HepG2 (cell line): ENCODE measurements at regions not wholly inside any gene's neighbourhood (a gene's known extent, or its start where the extent isn't known, plus 50 kb on each side); places are given as distances from the start of the nearest gene placed in this dataset.

Experiments
- ATAC-seq: fragments of 200-7000 bp; cut with Tn5 transposase; 3 replicates; pipeline ENCODE4 v1.9.1; 2020; ENCODE audit warnings: mild to moderate bottlenecking, moderate library complexity
- BruUV-seq: library from RNA; stranded (reverse); fragments of 400-500 nt; replicated peaks from 2 replicates; lab custom pipeline; 2021; lab: Mats Ljungman, UMichigan
- CTCF ChIA-PET: fragments of 300-600 bp; formaldehyde crosslinking; extraction: SDS; loops from one replicate; lab custom pipeline; 2021; ENCODE audit warnings: low total read pairs, inconsistent platforms, low intra/inter-chr PET ratio; lab: Yijun Ruan, JAX
- POLR2A ChIA-PET: fragments of 350-600 bp; sonication (Branson Sonifier 250); formaldehyde crosslinking; loops from one replicate; lab custom pipeline; 2020; ENCODE audit warnings: antibody characterized with exemption, inconsistent platforms; lab: Yijun Ruan, JAX
- DNase-seq: peaks from one replicate; pipeline ENCODE4 v3.0.0-alpha.2; 2015; ENCODE audit warnings: low spot score
- FAIRE-seq: peaks from 3 replicates; lab custom pipeline; 2011; peaks lifted over from hg19 to GRCh38; lab: Jason Lieb, UNC
- H2AFZ ChIP-seq: one replicate; pipeline ENCODE4 v1.6.1; 2011; ENCODE audit warnings: low read length, inconsistent platforms
- H3K27ac ChIP-seq: fragments of 300-600 bp; 3 replicates; pipeline ENCODE4 v1.8.0; 2011; ENCODE audit warnings: mixed run types, mild to moderate bottlenecking, mixed read lengths, low read length, inconsistent platforms; ENCODE audit not compliant: insufficient read depth; ENCODE audit errors: extremely low read length
- H3K27me3 ChIP-seq, 2 experiments: fragments of 200-600 bp in 1 of 2; 2 replicates in 1 of 2; 3 replicates in 1 of 2; pipeline versions ENCODE4 v1.6.0 to v1.8.0; 2011; ENCODE audit warnings: low read length in 2 of 2, mild to moderate bottlenecking in 2 of 2, moderate library complexity in 2 of 2, inconsistent platforms in 1 of 2; ENCODE audit not compliant: insufficient read depth in 2 of 2, control insufficient read depth in 1 of 2
- H3K36me3 ChIP-seq, 2 experiments: fragments of 200-600 bp in 1 of 2; replicated peaks in 1 of 2; 2 replicates in 1 of 2; 3 replicates in 1 of 2; pipeline versions ENCODE4 v1.5.1 to v1.8.0; 2011; ENCODE audit warnings: low read length in 2 of 2, inconsistent platforms in 1 of 2; ENCODE audit not compliant: insufficient read depth in 2 of 2, control insufficient read depth in 1 of 2
- H3K4me1 ChIP-seq: 2 replicates; pipeline ENCODE4 v1.5.1; 2012; ENCODE audit warnings: low read length, inconsistent platforms; ENCODE audit not compliant: insufficient read depth
- H3K4me2 ChIP-seq: 2 replicates; pipeline ENCODE4 v1.6.0; 2011; ENCODE audit warnings: low read depth, low read length, inconsistent platforms
- H3K4me3 ChIP-seq, 3 experiments: fragments of 200-600 bp in 1 of 3; sonication (generic), shearing (Covaris generic) in 1 of 3; replicated peaks in 1 of 3; 2 replicates each; pipeline ENCODE4 v1.5.1; 2011 to 2016; ENCODE audit warnings: low read length in 3 of 3, inconsistent platforms in 2 of 3, low read depth in 2 of 3, mild to moderate bottlenecking in 2 of 3, control low read depth in 1 of 3, mixed read lengths in 1 of 3; ENCODE audit not compliant: insufficient read depth in 1 of 3
- H3K79me2 ChIP-seq: one replicate; pipeline ENCODE4 v1.6.1; 2011; ENCODE audit warnings: low read length, inconsistent platforms; ENCODE audit not compliant: insufficient read depth
- H3K9ac ChIP-seq: 2 replicates; pipeline ENCODE4 v1.6.0; 2011; ENCODE audit warnings: mild to moderate bottlenecking, low read depth, low read length, inconsistent platforms; ENCODE audit not compliant: insufficient read depth
- H3K9me3 ChIP-seq: 2 replicates; pipeline ENCODE4 v1.5.1; 2012; ENCODE audit warnings: mild to moderate bottlenecking, low read length
- H4K20me1 ChIP-seq: 2 replicates; pipeline ENCODE4 v1.6.0; 2011; ENCODE audit warnings: inconsistent platforms, mild to moderate bottlenecking, low read length, moderate library complexity; ENCODE audit not compliant: insufficient read depth
- ARID5B ChIP-seq: IDR thresholded peaks from 2 replicates; pipeline ENCODE4 v1.4.0; 2020; ENCODE audit warnings: mild to moderate bottlenecking, missing genetic modification reagents
- CEBPB ChIP-seq: IDR thresholded peaks from 2 replicates; pipeline ENCODE4 v1.6.1; 2011; ENCODE audit warnings: low read depth, low read length, improper control_type of control experiment, borderline replicate concordance
- CEBPG ChIP-seq: IDR thresholded peaks from 2 replicates; pipeline ENCODE4 v1.6.1; 2016
- KDM1A ChIP-seq: IDR thresholded peaks from 2 replicates; pipeline ENCODE4 v1.6.1; 2016; ENCODE audit warnings: missing compliant biosample characterization
- MIXL1 ChIP-seq: IDR thresholded peaks from 2 replicates; pipeline ENCODE4 v1.6.1; 2016
- MYC ChIP-seq: sonication (generic); formaldehyde crosslinking; IDR thresholded peaks from 2 replicates; pipeline ENCODE4 v1.9.0; 2021; ENCODE audit warnings: missing genetic modification reagents, borderline replicate concordance
- PATZ1 ChIP-seq: sonication (generic); formaldehyde crosslinking; IDR thresholded peaks from 2 replicates; pipeline ENCODE4 v1.4.0; 2020; ENCODE audit warnings: missing genetic modification reagents
- PRPF4 ChIP-seq: fragments of 200-400 bp; formaldehyde crosslinking; IDR thresholded peaks from 2 replicates; pipeline ENCODE4 v1.6.1; 2016; ENCODE audit warnings: low read length, low read depth; ENCODE audit not compliant: poor library complexity, severe bottlenecking
- ZBTB10 ChIP-seq: sonication (generic); formaldehyde crosslinking; IDR thresholded peaks from 2 replicates; pipeline ENCODE4 v1.4.0; 2020; ENCODE audit warnings: missing genetic modification reagents, borderline replicate concordance
- ZC3H13 ChIP-seq: sonication (generic); formaldehyde crosslinking; IDR thresholded peaks from 2 replicates; pipeline ENCODE4 v1.8.1; 2023; ENCODE audit warnings: mild to moderate bottlenecking, missing genetic modification reagents, moderate library complexity
- ZFP36L1 ChIP-seq: sonication (generic); formaldehyde crosslinking; IDR thresholded peaks from 2 replicates; pipeline ENCODE4 v1.8.0; 2022; ENCODE audit warnings: mild to moderate bottlenecking, missing genetic modification reagents, moderate library complexity
- ZNF292 ChIP-seq: sonication (generic); formaldehyde crosslinking; IDR thresholded peaks from 2 replicates; pipeline ENCODE4 v1.8.1; 2022; ENCODE audit warnings: mild to moderate bottlenecking, low read depth, missing genetic modification reagents, borderline replicate concordance
- WGBS: methylation state at CpG from one replicate; pipeline ENCODE4 v1.1.6; 2017; ENCODE audit warnings: low lambda C conversion rate; 5-methylcytosine and 5-hydroxymethylcytosine counted together
- in situ Hi-C: cut with HindIII; loops from 2 replicates; pipeline ENCODE4 v1.10.0; 2017; ENCODE audit warnings: low pct_unique_long_range_greater_than_20kb; ENCODE audit not compliant: extremely low pct_ligation_motif_present
- intact Hi-C: fragments of 100-400 bp; cut with micrococcal nuclease; formaldehyde crosslinking; loops from one replicate; pipeline ENCODE4 v1.10.0; 2022; ENCODE audit not compliant: unreplicated experiment

- Histone ChIP-seq H3K27ac (no peak overlapping the region), H3K9ac (no peak overlapping the region), H3K36me3 (no peaks in the 10 kb centered on the region), H3K9me3 (no peaks in the 10 kb centered on the region), H3K4me1 (peaks cover 7% of the 10 kb centered on the region; the same call in 1 of the 2 replicates), H3K4me2 (no peak overlapping the region), H3K79me2 (no peaks in the 10 kb centered on the region), H3K4me3 (no peak overlapping the region), H3K27me3 (peaks cover 0 to 11% of the 10 kb centered on the region in 2 experiments; a peak in 3 of 5 replicates), H2AFZ (no peak overlapping the region), H4K20me1 (no peaks in the 10 kb centered on the region)
- in situ Hi-C loops (no loop called here), intact Hi-C loops (no loop called here)
- 5% methylated on average over 11 of the region's 15 CpGs for WGBS
- FAIRE-seq (no peak), ATAC-seq (peak; percentile 64), DNase-seq (no peak)
- TF ChIP-seq MIXL1 (CRISPR knock-in tag) (no peak), ZC3H13 (CRISPR knock-in tag) (no peak), ZNF292 (CRISPR knock-in tag) (no peak), CEBPG (CRISPR knock-in tag) (peak; percentile 13; the same call in 1 of the 2 replicates), KDM1A (no peak), ZFP36L1 (CRISPR knock-in tag) (no peak), CEBPB (peak; percentile 23; the same call in 1 of the 2 replicates), ARID5B (CRISPR knock-in tag) (no peak), PATZ1 (CRISPR knock-in tag) (no peak), ZBTB10 (no peak), PRPF4 (no peak), MYC (CRISPR knock-in tag) (no peak)
- BruUV-seq = no TSS peak
- POLR2A ChIA-PET = no interaction called here
- CTCF ChIA-PET = no interaction called here
Observed at GRCh38 chr5:180441564-180442051, 52.6 kb upstream of the CNOT6 start.
